HG03159 (cell line): ENCODE measurements at regions not wholly inside any gene's neighbourhood (a gene's known extent, or its start where the extent isn't known, plus 50 kb on each side); places are given as distances from the start of the nearest gene placed in this dataset.
"Not testable (repeated sequence)": the region's sequence is repeated elsewhere in the genome, so short reads cannot be mapped to it uniquely, and the experiment has no call there.

Experiments used
- ATAC-seq: cut with Tn5 transposase; IDR thresholded peaks from one replicate; pipeline ENCODE4 v1.9.1; 2021; ENCODE audit warnings: mild to moderate bottlenecking, moderate library complexity; ENCODE audit not compliant: unreplicated experiment

DNA sequence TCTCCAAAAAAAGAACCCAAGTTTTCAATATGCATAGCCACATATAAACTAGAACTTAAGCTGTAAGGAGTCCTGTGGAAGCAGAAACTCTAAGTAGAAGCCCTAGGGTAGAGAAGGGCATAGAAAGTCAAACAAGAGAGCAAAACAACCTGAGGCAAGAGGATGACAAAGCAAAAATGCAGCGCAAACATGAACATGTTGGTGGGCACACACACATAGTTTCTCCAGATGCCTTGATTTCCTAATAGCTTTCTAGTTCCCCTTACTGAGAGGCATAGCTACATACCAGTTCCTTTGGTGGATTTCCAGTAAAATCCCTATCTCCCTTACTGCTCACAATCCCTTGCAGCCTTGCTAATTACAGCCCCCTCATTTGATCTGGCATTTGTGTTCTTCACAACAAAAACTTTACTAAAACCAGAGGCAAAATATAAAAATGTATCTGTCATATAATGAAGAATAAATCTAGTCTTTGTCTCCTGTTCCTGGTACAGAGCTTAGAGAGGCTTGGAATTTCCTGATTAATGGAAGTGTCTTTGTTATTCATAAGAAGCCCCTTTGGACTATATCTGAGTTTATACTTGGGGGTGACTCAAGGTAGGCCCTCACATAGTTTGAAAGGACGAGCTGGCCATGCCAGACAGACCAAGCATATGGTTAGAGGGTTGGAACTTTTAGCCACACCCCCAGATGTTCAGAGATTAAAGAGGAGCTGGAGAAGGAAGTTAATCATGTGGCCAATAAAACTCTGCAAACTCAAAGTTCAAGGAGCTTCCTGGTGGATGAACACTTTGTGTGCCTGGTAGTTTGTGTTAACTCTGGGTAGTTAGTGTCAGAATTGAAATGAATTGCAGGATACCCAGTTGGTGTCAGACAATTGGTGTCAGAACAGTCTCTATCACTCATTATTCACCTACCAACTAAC, 52.7 kb upstream of the ZCCHC13 start:
- no peak for ATAC-seq

- ATAC-seq: no peak
These were observed 53.4 kb upstream of the ZCCHC13 start for GRCh38 chrX:74250574-74250973.

DNA sequence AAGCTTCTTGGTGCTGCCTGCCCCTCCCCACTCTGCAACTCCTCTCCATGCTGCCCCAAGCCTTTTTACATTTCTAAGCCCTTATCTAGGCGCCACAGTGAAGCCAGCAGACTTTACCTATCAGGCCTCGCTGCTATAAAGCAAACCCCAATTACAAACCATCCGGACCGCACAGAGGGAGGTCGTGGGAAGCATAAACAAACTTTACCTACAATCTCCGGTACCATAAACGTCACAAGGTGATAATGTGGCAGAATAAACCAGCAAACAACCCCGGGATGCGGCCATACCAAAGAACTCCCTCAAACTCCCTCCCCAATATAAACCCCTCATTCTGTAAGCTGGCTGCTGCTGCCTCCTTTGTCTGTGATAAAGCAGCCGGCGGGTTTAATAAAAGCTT, 54.0 kb upstream of the ZCCHC13 start:
- no peak for ATAC-seq

GRCh38 chrX:74248889-74249288, 55.1 kb upstream of the ZCCHC13 start:
- no peak for ATAC-seq

DNA sequence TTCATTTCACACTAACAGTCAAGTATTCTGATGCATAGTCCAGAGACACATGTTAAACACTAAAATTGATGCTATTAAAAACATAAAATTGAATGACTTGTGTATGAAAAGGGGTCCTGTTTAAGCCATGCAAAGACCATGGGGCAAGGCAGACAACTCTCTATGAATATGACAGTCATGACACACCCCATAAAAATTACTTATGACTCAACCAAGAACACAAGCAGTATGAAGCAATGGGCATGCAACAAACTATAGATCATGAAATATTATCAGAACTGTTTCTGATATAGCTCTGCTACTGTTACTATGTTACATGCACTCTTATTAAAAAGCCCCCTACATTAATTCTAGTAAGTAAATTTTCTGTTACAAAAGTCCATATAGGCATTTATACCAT, 57.5 kb upstream of the ZCCHC13 start:
- no peak for ATAC-seq

DNA sequence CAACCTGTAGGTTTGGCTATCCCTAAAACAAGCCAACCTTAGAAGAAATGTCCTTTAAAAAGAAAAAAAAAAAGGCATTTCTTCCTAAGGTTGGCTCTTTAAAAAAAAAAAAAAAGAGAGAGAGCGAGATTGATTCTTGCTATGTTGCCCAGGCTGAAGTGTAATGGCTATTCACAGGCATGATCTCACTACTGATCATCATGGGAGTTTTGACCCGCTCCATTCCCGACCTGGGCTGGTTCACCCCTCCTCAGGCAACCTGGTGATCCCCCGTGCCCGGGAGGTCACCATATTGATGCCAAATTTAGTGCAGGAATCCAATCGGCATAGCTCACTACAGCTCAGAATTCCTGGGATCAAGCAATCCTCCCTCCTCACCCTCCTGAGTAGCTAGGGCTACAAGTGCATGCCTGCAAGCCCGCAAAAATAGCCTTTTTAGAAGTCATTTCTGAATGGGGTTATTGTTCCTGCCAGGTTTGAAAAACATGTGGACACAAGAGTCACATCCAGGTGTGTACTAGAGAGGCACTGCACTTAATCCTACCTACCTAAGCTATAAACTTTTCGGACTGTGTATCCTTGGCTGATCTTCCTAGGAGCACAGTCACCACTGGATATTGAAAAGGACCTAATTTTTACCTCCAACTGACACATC, 61.4 kb upstream of the ZCCHC13 start:
- no peak for ATAC-seq

- no peak for ATAC-seq
These were observed 61.9 kb upstream of the ZCCHC13 start for GRCh38 chrX:74242050-74242449.

GRCh38 chrX:74238771-74239170, 65.2 kb upstream of the ZCCHC13 start:
- no peak for ATAC-seq

DNA sequence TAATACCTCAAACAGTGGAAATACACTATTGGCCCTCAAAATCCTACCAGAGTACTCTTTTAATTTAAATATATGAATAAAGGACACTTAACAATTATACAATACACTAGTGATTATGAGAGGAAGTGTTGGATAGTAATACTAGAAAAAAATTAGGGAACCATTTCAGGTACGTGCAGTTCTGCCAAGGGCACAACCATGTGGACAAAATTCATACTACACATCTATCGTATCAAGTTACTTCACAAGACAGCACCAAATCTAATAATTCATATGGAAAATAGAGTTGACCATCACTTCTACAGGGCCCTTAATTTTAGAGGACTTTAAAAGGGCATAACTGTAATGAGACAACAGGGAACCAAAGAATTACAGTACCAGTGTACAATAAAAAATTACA, 69.2 kb upstream of the ZCCHC13 start:
- no peak for ATAC-seq

DNA sequence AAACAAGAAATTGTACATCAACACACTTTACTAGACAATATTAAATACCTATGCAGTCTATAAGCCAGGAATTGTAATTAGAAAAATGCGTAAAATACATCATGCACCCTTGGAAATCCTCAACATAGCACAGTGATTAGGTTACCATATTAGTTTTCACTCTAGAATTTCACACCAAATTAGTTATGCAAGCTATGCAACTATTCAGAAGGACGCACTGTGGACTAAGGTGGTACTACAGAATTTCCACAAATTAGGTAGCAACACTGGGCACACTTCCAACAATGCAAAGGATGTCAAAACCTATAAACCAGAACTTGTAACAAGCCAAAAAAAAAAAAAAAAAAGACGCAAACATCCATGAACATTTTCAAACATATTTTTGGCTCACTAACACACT, 71.1 kb upstream of the ZCCHC13 start:
- peak; percentile 55 for ATAC-seq

DNA sequence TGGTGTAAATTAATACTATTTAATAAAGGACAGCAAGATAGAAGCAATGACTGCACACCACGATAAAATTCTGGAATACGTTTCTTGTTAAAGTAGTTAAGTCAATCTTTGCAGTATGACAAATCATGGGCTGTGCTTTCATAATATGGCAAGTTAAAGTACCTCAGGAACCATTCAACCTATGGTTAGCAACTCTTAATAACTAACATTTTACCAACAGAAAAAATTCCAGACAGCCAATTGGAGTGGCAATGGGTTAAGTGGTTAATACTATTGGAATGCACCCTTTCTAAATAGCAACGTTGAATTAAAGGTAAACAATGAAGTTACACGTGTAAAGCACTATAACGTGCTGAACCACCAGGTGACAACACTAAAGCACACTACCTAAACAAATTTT, 72.4 kb upstream of the ZCCHC13 start:
- ATAC-seq: no peak

- no peak for ATAC-seq
These were observed 73.9 kb upstream of the ZCCHC13 start for GRCh38 chrX:74230094-74230493.

GRCh38 chrX:74225111-74225510, 78.9 kb upstream of the ZCCHC13 start:
- no peak for ATAC-seq

DNA sequence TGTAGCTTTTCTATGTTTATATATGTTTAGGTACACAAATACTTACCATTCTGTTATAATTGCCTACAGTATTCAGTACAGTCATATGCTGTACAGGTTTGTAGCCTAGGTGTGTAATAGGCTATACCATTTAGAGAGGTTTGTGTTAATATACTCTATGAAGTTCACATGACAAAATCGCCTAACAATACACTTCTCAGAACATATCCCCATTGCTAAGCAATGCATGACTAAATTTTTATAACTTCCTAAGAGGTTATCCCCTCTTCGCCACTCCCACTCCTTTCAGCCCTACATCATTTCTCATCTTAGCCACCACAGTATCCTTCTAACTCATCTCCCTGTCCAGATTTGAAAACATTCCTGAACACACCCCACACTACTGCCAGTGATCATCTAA, 83.7 kb upstream of the ZCCHC13 start:
- ATAC-seq: no peak

DNA sequence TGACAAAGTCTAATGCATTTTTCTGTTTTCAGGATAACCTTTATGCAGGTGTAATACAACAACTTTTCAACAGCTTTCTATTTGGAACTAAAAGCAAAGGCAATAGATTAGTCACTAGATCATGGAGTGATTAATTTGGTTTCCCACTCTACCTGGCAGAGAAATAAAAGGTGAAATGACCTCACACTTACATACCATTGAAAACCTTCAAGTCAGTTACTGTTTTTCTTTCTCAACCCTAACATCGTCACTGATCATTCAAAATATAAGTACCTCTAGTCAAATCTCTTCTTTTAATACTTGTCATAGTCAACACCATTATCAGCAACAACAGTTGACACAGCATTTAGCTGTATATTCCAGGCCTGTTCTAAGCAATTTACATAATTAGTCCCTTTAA, 85.1 kb upstream of the ZCCHC13 start:
- no peak for ATAC-seq

DNA sequence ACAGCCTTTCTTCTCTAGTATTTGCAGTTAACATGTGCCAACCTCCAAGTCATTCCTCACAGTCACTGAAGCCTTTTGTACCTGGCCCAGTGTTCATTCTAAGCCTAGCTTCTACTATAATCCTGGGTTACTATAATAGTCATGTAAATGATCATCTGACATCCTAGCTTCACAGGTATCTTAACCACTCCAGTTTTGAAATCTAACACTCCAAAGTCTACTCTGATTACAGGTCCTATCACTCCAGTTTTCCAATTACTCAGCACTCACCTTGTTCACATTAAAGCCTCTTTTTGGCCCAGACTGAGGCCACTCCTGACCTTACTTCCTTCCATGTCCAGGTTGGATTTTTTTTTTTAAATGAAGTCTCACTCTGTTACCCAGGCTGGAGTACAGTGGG, 87.6 kb upstream of the ZCCHC13 start:
- no peak for ATAC-seq

- ATAC-seq: no peak
These were observed 92.1 kb upstream of the ZCCHC13 start for GRCh38 chrX:74211911-74212310.

DNA sequence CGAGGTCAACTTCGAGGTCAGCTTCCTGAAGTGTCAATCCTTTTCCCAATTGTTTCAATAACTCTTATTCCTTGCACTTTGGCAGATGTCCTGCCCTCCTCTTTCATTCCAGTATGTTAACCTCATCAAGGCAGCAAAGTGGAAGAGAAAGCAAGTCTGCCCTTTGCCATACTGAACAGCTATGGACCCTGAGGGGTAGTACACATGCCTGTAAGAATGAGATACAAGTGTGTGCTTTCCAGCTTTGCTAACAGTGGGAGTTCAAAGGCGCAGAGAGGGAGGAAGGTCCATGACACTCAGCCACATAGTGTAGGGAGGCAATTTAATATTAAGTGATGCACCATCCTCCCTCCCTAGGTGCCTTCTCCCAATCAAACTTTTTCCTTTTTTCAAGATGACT, 96.4 kb upstream of the ZCCHC13 start:
- ATAC-seq: no peak

DNA sequence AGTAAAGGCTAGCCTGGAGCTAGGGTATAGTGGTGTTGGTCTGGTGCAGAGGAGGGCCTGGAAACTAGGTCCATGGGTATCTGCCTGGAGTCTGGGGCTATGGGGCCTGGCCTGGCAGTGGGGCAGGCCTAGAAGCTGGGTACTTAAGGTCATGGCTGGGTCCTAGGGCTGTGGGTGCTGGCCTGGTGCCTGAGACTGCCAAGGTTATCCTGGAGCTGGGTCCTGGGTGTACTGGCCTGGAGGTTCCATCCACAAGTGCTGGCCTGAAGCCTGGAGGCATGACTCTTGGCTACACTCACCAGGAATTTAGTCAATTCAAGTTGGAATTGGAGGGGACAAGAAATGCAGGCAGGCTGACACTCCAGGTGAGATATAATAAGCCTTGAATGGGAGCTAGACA, 108.4 kb upstream of the ZCCHC13 start:
- no peak for ATAC-seq

GRCh38 chrX:74195120-74195519, 108.9 kb upstream of the ZCCHC13 start:
- ATAC-seq: no peak

DNA sequence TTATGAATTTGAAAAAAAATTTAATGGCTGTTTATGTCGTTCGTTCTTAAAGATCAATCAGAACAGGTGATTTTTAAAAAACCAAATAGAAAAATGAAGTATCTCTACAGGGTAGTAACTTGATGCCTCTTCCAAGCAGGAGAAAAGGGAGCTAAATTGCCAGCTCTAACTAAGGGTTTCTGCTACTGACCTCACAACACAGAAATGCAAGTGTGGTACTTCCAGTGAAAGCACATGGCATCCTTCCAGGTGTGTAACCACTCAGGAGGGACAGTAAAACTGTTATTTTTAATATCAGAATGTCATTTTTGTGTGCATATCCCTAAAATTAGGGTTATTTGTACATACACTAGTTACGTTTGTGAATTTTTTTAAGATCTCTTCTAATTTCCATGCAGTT, 116.8 kb upstream of the ZCCHC13 start:
- ATAC-seq: no peak

- not testable (repeated sequence) for ATAC-seq
These were observed 120.9 kb upstream of the ZCCHC13 start for GRCh38 chrX:74183047-74183446.
